GM23338 (cell line): ENCODE measurements at regions not wholly inside any gene's neighbourhood (a gene's known extent, or its start where the extent isn't known, plus 50 kb on each side); places are given as distances from the start of the nearest gene placed in this dataset.

Experiments used
- ATAC-seq: fragments of 200-7000 bp; cut with Tn5 transposase; 3 replicates; pipeline ENCODE4 v1.9.1; 2020
- DNase-seq: peaks from one replicate; pipeline ENCODE4 v3.0.0-alpha.2; 2015; ENCODE audit warnings: low spot score
- H2AFZ ChIP-seq: fragments of 200-600 bp; sonication (generic); 2 replicates; pipeline ENCODE4 v1.8.0; 2016; ENCODE audit warnings: antibody characterized with exemption, mild to moderate bottlenecking, moderate library complexity
- H3F3A ChIP-seq: fragments of 200-600 bp; sonication (generic); replicated peaks from 2 replicates; pipeline ENCODE4 v1.8.0; 2017; ENCODE audit warnings: antibody characterized with exemption, mixed run types, low read depth
- H3K27ac ChIP-seq: fragments of 200-600 bp; sonication (generic); 2 replicates; pipeline ENCODE4 v1.6.1; 2016; ENCODE audit warnings: low read depth
- H3K27me3 ChIP-seq: fragments of 200-600 bp; sonication (generic); 2 replicates; pipeline ENCODE4 v1.8.0; 2016; ENCODE audit warnings: mild to moderate bottlenecking, mixed run types, moderate library complexity; ENCODE audit not compliant: insufficient read depth
- H3K36me3 ChIP-seq: fragments of 200-600 bp; sonication (generic); 2 replicates; pipeline ENCODE4 v1.8.0; 2016; ENCODE audit warnings: mild to moderate bottlenecking; ENCODE audit not compliant: insufficient read depth
- H3K4me1 ChIP-seq: fragments of 200-600 bp; sonication (generic); 2 replicates; pipeline ENCODE4 v1.8.0; 2016; ENCODE audit warnings: mild to moderate bottlenecking, moderate library complexity; ENCODE audit not compliant: insufficient read depth
- H3K4me2 ChIP-seq: fragments of 200-600 bp; sonication (generic); 2 replicates; pipeline ENCODE4 v1.7.1; 2017; ENCODE audit warnings: mixed run types
- H3K4me3 ChIP-seq: fragments of 200-600 bp; sonication (generic); 2 replicates; pipeline ENCODE4 v1.6.1; 2016; ENCODE audit warnings: mixed run types
- H3K79me2 ChIP-seq: fragments of 200-600 bp; sonication (generic); replicated peaks from 2 replicates; pipeline ENCODE4 v1.8.0; 2017; ENCODE audit warnings: mild to moderate bottlenecking; ENCODE audit not compliant: insufficient read depth
- H3K9me2 ChIP-seq: fragments of 200-600 bp; sonication (generic); 2 replicates; pipeline ENCODE4 v1.8.0; 2017; ENCODE audit not compliant: insufficient read depth
- H4K20me1 ChIP-seq: fragments of 200-600 bp; sonication (generic); replicated peaks from 2 replicates; pipeline ENCODE4 v1.8.0; 2017; ENCODE audit warnings: mild to moderate bottlenecking; ENCODE audit not compliant: insufficient read depth
- H3K27ac Mint-ChIP-seq: 2 replicates; pipeline ENCODE4 v1.8.0; 2020; ENCODE audit warnings: inconsistent platforms, mild to moderate bottlenecking, moderate library complexity, mixed read lengths
- H3K27me3 Mint-ChIP-seq: 3 replicates; pipeline ENCODE4 v1.8.0; 2022; ENCODE audit warnings: low read depth, mild to moderate bottlenecking, moderate library complexity, mixed read lengths, inconsistent platforms; ENCODE audit not compliant: insufficient read depth, poor library complexity
- H3K36me3 Mint-ChIP-seq: 3 replicates; pipeline ENCODE4 v1.8.0; 2021; ENCODE audit warnings: low read depth, mild to moderate bottlenecking, inconsistent platforms, moderate library complexity, mixed read lengths
- H3K4me1 Mint-ChIP-seq: 3 replicates; pipeline ENCODE4 v1.8.0; 2020; ENCODE audit warnings: mild to moderate bottlenecking, inconsistent platforms, mixed read lengths
- H3K4me3 Mint-ChIP-seq: 3 replicates; pipeline ENCODE4 v1.8.0; 2021; ENCODE audit warnings: moderate library complexity, mild to moderate bottlenecking, inconsistent platforms, mixed read lengths
- H3K9me3 Mint-ChIP-seq: 3 replicates; pipeline ENCODE4 v1.8.0; 2020; ENCODE audit warnings: moderate library complexity, mild to moderate bottlenecking, inconsistent platforms, mixed read lengths
- CREB1 ChIP-seq: fragments of 250-450 bp; sonication (Bioruptor Pico); IDR thresholded peaks from 2 replicates; pipeline ENCODE4 v1.5.0; 2020; ENCODE audit warnings: low read depth, mild to moderate bottlenecking, moderate library complexity
- EZH2 ChIP-seq: fragments of 200-600 bp; sonication (generic); IDR thresholded peaks from one replicate; pipeline ENCODE4 v1.8.0; 2017; ENCODE audit warnings: antibody characterized with exemption, mild to moderate bottlenecking, low read depth; ENCODE audit not compliant: unreplicated experiment
- EZH2phosphoT487 ChIP-seq: fragments of 200-600 bp; sonication (generic); IDR thresholded peaks from one replicate; pipeline ENCODE4 v1.8.1; 2018; ENCODE audit warnings: antibody characterized with exemption; ENCODE audit not compliant: unreplicated experiment
- JUNB ChIP-seq: IDR thresholded peaks from one replicate; pipeline ENCODE4 v1.6.1; 2016; ENCODE audit warnings: antibody characterized with exemption; ENCODE audit not compliant: unreplicated experiment
- NANOG ChIP-seq: IDR thresholded peaks from 2 replicates; pipeline ENCODE4 v1.6.1; 2016; ENCODE audit warnings: antibody characterized with exemption, borderline replicate concordance
- POLR2AphosphoS5 ChIP-seq: IDR thresholded peaks from 2 replicates; pipeline ENCODE4 v1.6.1; 2016; ENCODE audit warnings: antibody characterized with exemption, low read depth
- STAT1 ChIP-seq: IDR thresholded peaks from one replicate; pipeline ENCODE4 v1.6.1; 2016; ENCODE audit warnings: antibody characterized with exemption; ENCODE audit not compliant: unreplicated experiment
- ZNF114 ChIP-seq: fragments of 250-450 bp; sonication (Bioruptor Pico); IDR thresholded peaks from 2 replicates; pipeline ENCODE4 v1.5.0; 2020; ENCODE audit warnings: mild to moderate bottlenecking, moderate library complexity
- ZNF331 ChIP-seq: fragments of 250-450 bp; sonication (Bioruptor Pico); IDR thresholded peaks from 2 replicates; pipeline ENCODE4 v1.5.0; 2020; ENCODE audit warnings: low read depth, mild to moderate bottlenecking, moderate library complexity
- TF ChIP-seq, protein P1 (sequence below), 2 experiments: fragments of 200-600 bp in 1 of 2; sonication (generic) in 1 of 2; conservative IDR thresholded peaks; 2 replicates each; pipeline versions ENCODE4 v1.5.1 to v1.6.1; 2016 to 2017; ENCODE audit warnings: antibody characterized with exemption in 2 of 2, low read depth in 2 of 2, mild to moderate bottlenecking in 2 of 2, moderate library complexity in 1 of 2
- TF ChIP-seq, protein P2 (sequence below): IDR thresholded peaks from 2 replicates; pipeline ENCODE4 v1.6.1; 2016; ENCODE audit warnings: antibody characterized with exemption
- TF ChIP-seq, protein P3 (sequence below): fragments of 250-450 bp; sonication (Bioruptor Pico); IDR thresholded peaks from 2 replicates; pipeline ENCODE4 v1.5.0; 2020; ENCODE audit warnings: mild to moderate bottlenecking, moderate library complexity
- TF ChIP-seq, protein P4 (sequence below): IDR thresholded peaks from one replicate; pipeline ENCODE4 v1.6.1; 2018; ENCODE audit warnings: antibody characterized with exemption; ENCODE audit not compliant: unreplicated experiment

DNA sequence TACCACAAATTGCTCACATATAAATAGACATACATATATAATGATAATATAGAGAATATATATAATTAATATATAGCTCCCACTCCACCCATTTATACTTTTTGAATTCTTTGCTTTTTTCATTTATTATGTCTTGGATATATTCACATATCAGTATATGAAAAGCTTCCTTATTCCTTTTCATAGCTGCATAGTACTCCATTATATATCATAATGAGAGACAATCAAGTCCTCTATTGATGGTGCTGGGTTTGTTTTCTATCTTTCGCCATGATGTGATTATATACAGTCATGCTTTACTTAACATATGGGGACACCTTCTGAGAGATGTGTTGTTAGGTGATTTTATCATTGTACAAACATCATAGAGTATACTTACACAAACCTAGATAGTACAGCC is 51.6 kb upstream of the ELL2 start:
- Histone ChIP-seq H3K4me3 (no peak overlapping the region), H2AFZ (no peak overlapping the region), H3F3A (no peaks in the 10 kb centered on the region), H3K27ac (no peak overlapping the region), H3K79me2 (no peaks in the 10 kb centered on the region), H4K20me1 (no peaks in the 10 kb centered on the region), H3K9me2 (no peaks in the 10 kb centered on the region), H3K4me1 (no peaks in the 10 kb centered on the region), H3K36me3 (no peaks in the 10 kb centered on the region), H3K27me3 (no peaks in the 10 kb centered on the region), H3K4me2 (no peak overlapping the region)
- no peaks in the 10 kb centered on the region for H3K4me1 Mint-ChIP-seq
- ATAC-seq (no peak), DNase-seq (no peak)
- TF ChIP-seq JUNB, result no peak
- TF ChIP-seq, protein P1, sequence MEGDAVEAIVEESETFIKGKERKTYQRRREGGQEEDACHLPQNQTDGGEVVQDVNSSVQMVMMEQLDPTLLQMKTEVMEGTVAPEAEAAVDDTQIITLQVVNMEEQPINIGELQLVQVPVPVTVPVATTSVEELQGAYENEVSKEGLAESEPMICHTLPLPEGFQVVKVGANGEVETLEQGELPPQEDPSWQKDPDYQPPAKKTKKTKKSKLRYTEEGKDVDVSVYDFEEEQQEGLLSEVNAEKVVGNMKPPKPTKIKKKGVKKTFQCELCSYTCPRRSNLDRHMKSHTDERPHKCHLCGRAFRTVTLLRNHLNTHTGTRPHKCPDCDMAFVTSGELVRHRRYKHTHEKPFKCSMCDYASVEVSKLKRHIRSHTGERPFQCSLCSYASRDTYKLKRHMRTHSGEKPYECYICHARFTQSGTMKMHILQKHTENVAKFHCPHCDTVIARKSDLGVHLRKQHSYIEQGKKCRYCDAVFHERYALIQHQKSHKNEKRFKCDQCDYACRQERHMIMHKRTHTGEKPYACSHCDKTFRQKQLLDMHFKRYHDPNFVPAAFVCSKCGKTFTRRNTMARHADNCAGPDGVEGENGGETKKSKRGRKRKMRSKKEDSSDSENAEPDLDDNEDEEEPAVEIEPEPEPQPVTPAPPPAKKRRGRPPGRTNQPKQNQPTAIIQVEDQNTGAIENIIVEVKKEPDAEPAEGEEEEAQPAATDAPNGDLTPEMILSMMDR (conservative IDR thresholded peaks at IDR 0.05; ENCODE audit: low read depth in 2 of 2), result no peak
- TF ChIP-seq, protein P2, sequence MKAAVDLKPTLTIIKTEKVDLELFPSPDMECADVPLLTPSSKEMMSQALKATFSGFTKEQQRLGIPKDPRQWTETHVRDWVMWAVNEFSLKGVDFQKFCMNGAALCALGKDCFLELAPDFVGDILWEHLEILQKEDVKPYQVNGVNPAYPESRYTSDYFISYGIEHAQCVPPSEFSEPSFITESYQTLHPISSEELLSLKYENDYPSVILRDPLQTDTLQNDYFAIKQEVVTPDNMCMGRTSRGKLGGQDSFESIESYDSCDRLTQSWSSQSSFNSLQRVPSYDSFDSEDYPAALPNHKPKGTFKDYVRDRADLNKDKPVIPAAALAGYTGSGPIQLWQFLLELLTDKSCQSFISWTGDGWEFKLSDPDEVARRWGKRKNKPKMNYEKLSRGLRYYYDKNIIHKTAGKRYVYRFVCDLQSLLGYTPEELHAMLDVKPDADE, result no peak
- TF ChIP-seq EZH2phosphoT487, result no peak
- TF ChIP-seq, protein P3, sequence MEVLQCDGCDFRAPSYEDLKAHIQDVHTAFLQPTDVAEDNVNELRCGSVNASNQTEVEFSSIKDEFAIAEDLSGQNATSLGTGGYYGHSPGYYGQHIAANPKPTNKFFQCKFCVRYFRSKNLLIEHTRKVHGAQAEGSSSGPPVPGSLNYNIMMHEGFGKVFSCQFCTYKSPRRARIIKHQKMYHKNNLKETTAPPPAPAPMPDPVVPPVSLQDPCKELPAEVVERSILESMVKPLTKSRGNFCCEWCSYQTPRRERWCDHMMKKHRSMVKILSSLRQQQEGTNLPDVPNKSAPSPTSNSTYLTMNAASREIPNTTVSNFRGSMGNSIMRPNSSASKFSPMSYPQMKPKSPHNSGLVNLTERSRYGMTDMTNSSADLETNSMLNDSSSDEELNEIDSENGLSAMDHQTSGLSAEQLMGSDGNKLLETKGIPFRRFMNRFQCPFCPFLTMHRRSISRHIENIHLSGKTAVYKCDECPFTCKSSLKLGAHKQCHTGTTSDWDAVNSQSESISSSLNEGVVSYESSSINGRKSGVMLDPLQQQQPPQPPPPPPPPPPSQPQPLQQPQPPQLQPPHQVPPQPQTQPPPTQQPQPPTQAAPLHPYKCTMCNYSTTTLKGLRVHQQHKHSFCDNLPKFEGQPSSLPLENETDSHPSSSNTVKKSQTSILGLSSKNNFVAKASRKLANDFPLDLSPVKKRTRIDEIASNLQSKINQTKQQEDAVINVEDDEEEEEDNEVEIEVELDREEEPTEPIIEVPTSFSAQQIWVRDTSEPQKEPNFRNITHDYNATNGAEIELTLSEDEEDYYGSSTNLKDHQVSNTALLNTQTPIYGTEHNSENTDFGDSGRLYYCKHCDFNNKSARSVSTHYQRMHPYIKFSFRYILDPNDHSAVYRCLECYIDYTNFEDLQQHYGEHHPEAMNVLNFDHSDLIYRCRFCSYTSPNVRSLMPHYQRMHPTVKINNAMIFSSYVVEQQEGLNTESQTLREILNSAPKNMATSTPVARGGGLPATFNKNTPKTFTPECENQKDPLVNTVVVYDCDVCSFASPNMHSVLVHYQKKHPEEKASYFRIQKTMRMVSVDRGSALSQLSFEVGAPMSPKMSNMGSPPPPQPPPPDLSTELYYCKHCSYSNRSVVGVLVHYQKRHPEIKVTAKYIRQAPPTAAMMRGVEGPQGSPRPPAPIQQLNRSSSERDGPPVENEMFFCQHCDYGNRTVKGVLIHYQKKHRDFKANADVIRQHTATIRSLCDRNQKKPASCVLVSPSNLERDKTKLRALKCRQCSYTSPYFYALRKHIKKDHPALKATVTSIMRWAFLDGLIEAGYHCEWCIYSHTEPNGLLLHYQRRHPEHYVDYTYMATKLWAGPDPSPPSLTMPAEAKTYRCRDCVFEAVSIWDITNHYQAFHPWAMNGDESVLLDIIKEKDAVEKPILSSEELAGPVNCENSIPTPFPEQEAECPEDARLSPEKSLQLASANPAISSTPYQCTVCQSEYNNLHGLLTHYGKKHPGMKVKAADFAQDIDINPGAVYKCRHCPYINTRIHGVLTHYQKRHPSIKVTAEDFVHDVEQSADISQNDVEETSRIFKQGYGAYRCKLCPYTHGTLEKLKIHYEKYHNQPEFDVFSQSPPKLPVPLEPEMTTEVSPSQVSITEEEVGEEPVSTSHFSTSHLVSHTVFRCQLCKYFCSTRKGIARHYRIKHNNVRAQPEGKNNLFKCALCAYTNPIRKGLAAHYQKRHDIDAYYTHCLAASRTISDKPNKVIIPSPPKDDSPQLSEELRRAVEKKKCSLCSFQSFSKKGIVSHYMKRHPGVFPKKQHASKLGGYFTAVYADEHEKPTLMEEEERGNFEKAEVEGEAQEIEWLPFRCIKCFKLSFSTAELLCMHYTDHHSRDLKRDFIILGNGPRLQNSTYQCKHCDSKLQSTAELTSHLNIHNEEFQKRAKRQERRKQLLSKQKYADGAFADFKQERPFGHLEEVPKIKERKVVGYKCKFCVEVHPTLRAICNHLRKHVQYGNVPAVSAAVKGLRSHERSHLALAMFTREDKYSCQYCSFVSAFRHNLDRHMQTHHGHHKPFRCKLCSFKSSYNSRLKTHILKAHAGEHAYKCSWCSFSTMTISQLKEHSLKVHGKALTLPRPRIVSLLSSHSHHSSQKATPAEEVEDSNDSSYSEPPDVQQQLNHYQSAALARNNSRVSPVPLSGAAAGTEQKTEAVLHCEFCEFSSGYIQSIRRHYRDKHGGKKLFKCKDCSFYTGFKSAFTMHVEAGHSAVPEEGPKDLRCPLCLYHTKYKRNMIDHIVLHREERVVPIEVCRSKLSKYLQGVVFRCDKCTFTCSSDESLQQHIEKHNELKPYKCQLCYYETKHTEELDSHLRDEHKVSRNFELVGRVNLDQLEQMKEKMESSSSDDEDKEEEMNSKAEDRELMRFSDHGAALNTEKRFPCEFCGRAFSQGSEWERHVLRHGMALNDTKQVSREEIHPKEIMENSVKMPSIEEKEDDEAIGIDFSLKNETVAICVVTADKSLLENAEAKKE, result no peak
- TF ChIP-seq NANOG, result no peak
- no peak for TF ChIP-seq EZH2
- TF ChIP-seq ZNF331 (CRISPR knock-in tag), result no peak
- TF ChIP-seq STAT1, result no peak
- TF ChIP-seq, protein P4, sequence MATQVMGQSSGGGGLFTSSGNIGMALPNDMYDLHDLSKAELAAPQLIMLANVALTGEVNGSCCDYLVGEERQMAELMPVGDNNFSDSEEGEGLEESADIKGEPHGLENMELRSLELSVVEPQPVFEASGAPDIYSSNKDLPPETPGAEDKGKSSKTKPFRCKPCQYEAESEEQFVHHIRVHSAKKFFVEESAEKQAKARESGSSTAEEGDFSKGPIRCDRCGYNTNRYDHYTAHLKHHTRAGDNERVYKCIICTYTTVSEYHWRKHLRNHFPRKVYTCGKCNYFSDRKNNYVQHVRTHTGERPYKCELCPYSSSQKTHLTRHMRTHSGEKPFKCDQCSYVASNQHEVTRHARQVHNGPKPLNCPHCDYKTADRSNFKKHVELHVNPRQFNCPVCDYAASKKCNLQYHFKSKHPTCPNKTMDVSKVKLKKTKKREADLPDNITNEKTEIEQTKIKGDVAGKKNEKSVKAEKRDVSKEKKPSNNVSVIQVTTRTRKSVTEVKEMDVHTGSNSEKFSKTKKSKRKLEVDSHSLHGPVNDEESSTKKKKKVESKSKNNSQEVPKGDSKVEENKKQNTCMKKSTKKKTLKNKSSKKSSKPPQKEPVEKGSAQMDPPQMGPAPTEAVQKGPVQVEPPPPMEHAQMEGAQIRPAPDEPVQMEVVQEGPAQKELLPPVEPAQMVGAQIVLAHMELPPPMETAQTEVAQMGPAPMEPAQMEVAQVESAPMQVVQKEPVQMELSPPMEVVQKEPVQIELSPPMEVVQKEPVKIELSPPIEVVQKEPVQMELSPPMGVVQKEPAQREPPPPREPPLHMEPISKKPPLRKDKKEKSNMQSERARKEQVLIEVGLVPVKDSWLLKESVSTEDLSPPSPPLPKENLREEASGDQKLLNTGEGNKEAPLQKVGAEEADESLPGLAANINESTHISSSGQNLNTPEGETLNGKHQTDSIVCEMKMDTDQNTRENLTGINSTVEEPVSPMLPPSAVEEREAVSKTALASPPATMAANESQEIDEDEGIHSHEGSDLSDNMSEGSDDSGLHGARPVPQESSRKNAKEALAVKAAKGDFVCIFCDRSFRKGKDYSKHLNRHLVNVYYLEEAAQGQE, result no peak
- no peak for TF ChIP-seq CREB1 (CRISPR knock-in tag)
- TF ChIP-seq POLR2AphosphoS5, result no peak
- no peak for TF ChIP-seq ZNF114 (CRISPR knock-in tag)
- H3K27me3 Mint-ChIP-seq, result no peaks in the 10 kb centered on the region
- no peak overlapping the region for H3K4me3 Mint-ChIP-seq
- no peak overlapping the region for H3K27ac Mint-ChIP-seq
- no peaks in the 10 kb centered on the region for H3K9me3 Mint-ChIP-seq
- H3K36me3 Mint-ChIP-seq, result no peaks in the 10 kb centered on the region
